Calu3 (cell line): ENCODE measurements at regions not wholly inside any gene's neighbourhood (a gene's known extent, or its start where the extent isn't known, plus 50 kb on each side); places are given as distances from the start of the nearest gene placed in this dataset.

Experiments
- BruUV-seq: library from RNA; stranded (reverse); fragments of 400-500 nt; replicated peaks from 2 replicates; lab custom pipeline; 2021; lab: Mats Ljungman, UMichigan
- CTCF ChIA-PET: fragments of 300-600 bp; sonication (Branson Sonifier 250); formaldehyde crosslinking; loops from one replicate; lab custom pipeline; 2022; ENCODE audit warnings: antibody characterized with exemption; lab: Charles Lee
- DNase-seq: peaks from one replicate; pipeline ENCODE4 v3.0.0; 2022
- H3K27ac Mint-ChIP-seq: one replicate; pipeline ENCODE4 v1.8.0; 2022; ENCODE audit warnings: mixed read lengths; ENCODE audit not compliant: unreplicated experiment
- H3K27me3 Mint-ChIP-seq: one replicate; pipeline ENCODE4 v1.8.0; 2022; ENCODE audit warnings: mixed read lengths; ENCODE audit not compliant: unreplicated experiment
- H3K36me3 Mint-ChIP-seq: one replicate; pipeline ENCODE4 v1.8.0; 2022; ENCODE audit warnings: mild to moderate bottlenecking, moderate library complexity, mixed read lengths; ENCODE audit not compliant: insufficient read depth, unreplicated experiment
- H3K4me1 Mint-ChIP-seq: one replicate; pipeline ENCODE4 v1.8.0; 2022; ENCODE audit warnings: mild to moderate bottlenecking, low read depth, mixed read lengths; ENCODE audit not compliant: unreplicated experiment
- H3K4me3 Mint-ChIP-seq: one replicate; pipeline ENCODE4 v1.8.0; 2022; ENCODE audit warnings: mild to moderate bottlenecking, low read depth, moderate library complexity, mixed read lengths; ENCODE audit not compliant: unreplicated experiment
- H3K9me3 Mint-ChIP-seq: one replicate; pipeline ENCODE4 v1.8.0; 2022; ENCODE audit warnings: low read depth, mixed read lengths; ENCODE audit not compliant: unreplicated experiment
- CTCF ChIP-seq: fragments of 200-600 bp; IDR thresholded peaks from one replicate; pipeline ENCODE4 v1.8.0; 2022; ENCODE audit warnings: antibody characterized with exemption; ENCODE audit not compliant: unreplicated experiment
- intact Hi-C: fragments of 100-400 bp; cut with micrococcal nuclease; formaldehyde crosslinking; loops from one replicate; pipeline ENCODE4 v1.10.0; 2022; ENCODE audit not compliant: unreplicated experiment

GRCh38 chr13:82719987-82720386 is 1162.3 kb downstream of the SLITRK1 start:
- DNase-seq, result no peak
- BruUV-seq, result no TSS peak
- Mint-ChIP-seq H3K4me1 (no peaks in the 10 kb centered on the region), H3K36me3 (no peaks in the 10 kb centered on the region), H3K4me3 (no peak overlapping the region), H3K27me3 (no peaks in the 10 kb centered on the region), H3K9me3 (no peaks in the 10 kb centered on the region), H3K27ac (no peak overlapping the region)
- TF ChIP-seq CTCF, result no peak
- CTCF ChIA-PET, result no interaction called here
- intact Hi-C loops, result no loop called here

- Mint-ChIP-seq H3K27ac (no peak overlapping the region), H3K4me1 (no peaks in the 10 kb centered on the region), H3K27me3 (no peaks in the 10 kb centered on the region), H3K36me3 (no peaks in the 10 kb centered on the region), H3K9me3 (no peaks in the 10 kb centered on the region), H3K4me3 (no peak overlapping the region)
- no peak for DNase-seq
- CTCF ChIA-PET, result no interaction called here
- intact Hi-C loops, result no loop called here
- TF ChIP-seq CTCF, result no peak
- no TSS peak for BruUV-seq
Observed at GRCh38 chr13:82717249-82717648, 1165.0 kb downstream of the SLITRK1 start.

- no peak for TF ChIP-seq CTCF
- H3K27me3 Mint-ChIP-seq, result no peaks in the 10 kb centered on the region
- DNase-seq, result no peak
- H3K36me3 Mint-ChIP-seq, result no peaks in the 10 kb centered on the region
- no peaks in the 10 kb centered on the region for H3K9me3 Mint-ChIP-seq
- no peaks in the 10 kb centered on the region for H3K4me1 Mint-ChIP-seq
- intact Hi-C loops, result no loop called here
- CTCF ChIA-PET, result no interaction called here
- no TSS peak for BruUV-seq
- no peak overlapping the region for H3K4me3 Mint-ChIP-seq
- H3K27ac Mint-ChIP-seq, result no peak overlapping the region
Observed at GRCh38 chr13:82713687-82714405, 1168.4 kb downstream of the SLITRK1 start.

- Mint-ChIP-seq H3K4me1 (no peaks in the 10 kb centered on the region), H3K36me3 (no peaks in the 10 kb centered on the region)
- BruUV-seq, result no TSS peak
Observed at GRCh38 chr13:82702513-82702912, 1179.8 kb downstream of the SLITRK1 start.

More at GRCh38 chr13:82702513-82702912, 1179.8 kb downstream of the SLITRK1 start:
- CTCF ChIA-PET, result no interaction called here
- H3K27ac Mint-ChIP-seq, result no peak overlapping the region
- H3K4me3 Mint-ChIP-seq, result no peak overlapping the region
- DNase-seq, result no peak
- no peak for TF ChIP-seq CTCF
- intact Hi-C loops, result no loop called here
- no peaks in the 10 kb centered on the region for H3K27me3 Mint-ChIP-seq
- no peaks in the 10 kb centered on the region for H3K9me3 Mint-ChIP-seq
